Choroid plexus epithelial cell (primary cell): ENCODE measurements at regions not wholly inside any gene's neighbourhood (a gene's known extent, or its start where the extent isn't known, plus 50 kb on each side); places are given as distances from the start of the nearest gene placed in this dataset.
"Not testable (repeated sequence)": the region's sequence is repeated elsewhere in the genome, so short reads cannot be mapped to it uniquely, and the experiment has no call there.

Experiments used
- DNase-seq: peaks from one replicate; pipeline ENCODE4 v3.0.0-alpha.2; 2010; ENCODE audit warnings: low read depth
- H3K4me3 ChIP-seq: 2 replicates; pipeline ENCODE4 v1.5.1; 2011; ENCODE audit warnings: low read depth, mild to moderate bottlenecking, control low read depth, low read length, moderate library complexity
- CTCF ChIP-seq: conservative IDR thresholded peaks from 2 replicates; pipeline ENCODE4 v1.5.1; 2011; ENCODE audit warnings: low read depth, mild to moderate bottlenecking, control low read depth, inconsistent platforms, low read length, moderate library complexity

- no peak overlapping the region for H3K4me3 ChIP-seq
- DNase-seq = no peak
- no peak for TF ChIP-seq CTCF
These were observed 279.2 kb upstream of the NREP start for GRCh38 chr5:112036206-112036605.

GRCh38 chr5:112034421-112034979 lies 277.5 kb upstream of the NREP start:
- TF ChIP-seq CTCF = no peak
- DNase-seq = no peak
- no peak overlapping the region for H3K4me3 ChIP-seq

GRCh38 chr5:112026879-112027278 lies 269.9 kb upstream of the NREP start:
- DNase-seq, H3K4me3 ChIP-seq: not testable (repeated sequence)

GRCh38 chr5:112025757-112026156 lies 268.8 kb upstream of the NREP start:
- H3K4me3 ChIP-seq = no peak overlapping the region
- no peak for TF ChIP-seq CTCF
- no peak for DNase-seq

- TF ChIP-seq CTCF = no peak
- H3K4me3 ChIP-seq = no peak overlapping the region
- DNase-seq = peak; percentile 66
These were observed 267.8 kb upstream of the NREP start for GRCh38 chr5:112024769-112025168.

GRCh38 chr5:112024221-112024620 lies 267.2 kb upstream of the NREP start:
- no peak overlapping the region for H3K4me3 ChIP-seq
- TF ChIP-seq CTCF = no peak
- DNase-seq = no peak

- DNase-seq = no peak
- no peak for TF ChIP-seq CTCF
- H3K4me3 ChIP-seq = no peak overlapping the region
These were observed 266.8 kb upstream of the NREP start for GRCh38 chr5:112023766-112024165.
